ENCODE measurements at regions not wholly inside any gene's neighbourhood (a gene's known extent, or its start where the extent isn't known, plus 50 kb on each side); places are given as distances from the start of the nearest gene placed in this dataset.

- H3K79me2 ChIP-seq (ENCODE audit: insufficient read depth, low read length), result no peaks in the 10 kb centered on the region
- no peak overlapping the region for H3K9ac ChIP-seq (ENCODE audit: extremely low read depth, insufficient read length, low read length)
- Mint-ChIP-seq H3K4me3 (no peak overlapping the region), H3K9me3 (peaks cover 27 to 48% of the 10 kb centered on the region in 2 experiments), H3K4me1 (peaks cover 3% of the 10 kb centered on the region in 2 experiments), H3K27me3 (ENCODE audit: low read depth) (no peaks in the 10 kb centered on the region), H3K36me3 (ENCODE audit: insufficient read depth in 1 of 3, low read depth in 3 of 3) (peaks cover 20 to 35% (median 31%) of the 10 kb centered on the region in 3 experiments), H3K27ac (no peak overlapping the region)
- H3T11ph ChIP-seq (ENCODE audit: low read length), result no peak overlapping the region
- no peak overlapping the region for H2BK15ac ChIP-seq (ENCODE audit: low read depth, low read length)
- no peak for DNase-seq
- no peak overlapping the region for H3K27ac ChIP-seq (ENCODE audit: insufficient read length, low read depth, low read length)
- H3K27me3 ChIP-seq (ENCODE audit: insufficient read depth, low read length), result no peaks in the 10 kb centered on the region
- H3K4ac ChIP-seq (ENCODE audit: low read depth, low read length), result no peak overlapping the region
- H2BK120ac ChIP-seq (ENCODE audit: low read depth, low read length, poor library complexity, severe bottlenecking), result no peak overlapping the region
- TF ChIP-seq, protein P1, sequence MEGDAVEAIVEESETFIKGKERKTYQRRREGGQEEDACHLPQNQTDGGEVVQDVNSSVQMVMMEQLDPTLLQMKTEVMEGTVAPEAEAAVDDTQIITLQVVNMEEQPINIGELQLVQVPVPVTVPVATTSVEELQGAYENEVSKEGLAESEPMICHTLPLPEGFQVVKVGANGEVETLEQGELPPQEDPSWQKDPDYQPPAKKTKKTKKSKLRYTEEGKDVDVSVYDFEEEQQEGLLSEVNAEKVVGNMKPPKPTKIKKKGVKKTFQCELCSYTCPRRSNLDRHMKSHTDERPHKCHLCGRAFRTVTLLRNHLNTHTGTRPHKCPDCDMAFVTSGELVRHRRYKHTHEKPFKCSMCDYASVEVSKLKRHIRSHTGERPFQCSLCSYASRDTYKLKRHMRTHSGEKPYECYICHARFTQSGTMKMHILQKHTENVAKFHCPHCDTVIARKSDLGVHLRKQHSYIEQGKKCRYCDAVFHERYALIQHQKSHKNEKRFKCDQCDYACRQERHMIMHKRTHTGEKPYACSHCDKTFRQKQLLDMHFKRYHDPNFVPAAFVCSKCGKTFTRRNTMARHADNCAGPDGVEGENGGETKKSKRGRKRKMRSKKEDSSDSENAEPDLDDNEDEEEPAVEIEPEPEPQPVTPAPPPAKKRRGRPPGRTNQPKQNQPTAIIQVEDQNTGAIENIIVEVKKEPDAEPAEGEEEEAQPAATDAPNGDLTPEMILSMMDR (conservative IDR thresholded peaks at IDR 0.05), result no peak
- H3K23me2 ChIP-seq (ENCODE audit: insufficient read length, low read depth, low read length, poor library complexity, severe bottlenecking), result no peaks in the 10 kb centered on the region
- no peak overlapping the region for H2AFZ ChIP-seq (ENCODE audit: low read length)
- H2BK12ac ChIP-seq (ENCODE audit: insufficient read length, low read depth, low read length), result no peak overlapping the region
- no peak overlapping the region for H3K56ac ChIP-seq (ENCODE audit: insufficient read length, low read depth, low read length)
- H4K8ac ChIP-seq (replicated peaks; ENCODE audit: insufficient read length, low read depth, low read length), result no peak overlapping the region
- no peaks in the 10 kb centered on the region for H3K9me3 ChIP-seq (ENCODE audit: control insufficient read depth, low read depth, low read length)
- H3K79me1 ChIP-seq (ENCODE audit: insufficient read depth, low read depth, low read length, poor library complexity, severe bottlenecking), result no peaks in the 10 kb centered on the region
- no peak overlapping the region for H4K5ac ChIP-seq (ENCODE audit: insufficient read length, low read depth, low read length)
- no peak overlapping the region for H2AK5ac ChIP-seq (ENCODE audit: insufficient read length, low read length)
- H3K18ac ChIP-seq (ENCODE audit: insufficient read length, low read depth, low read length), result no peak overlapping the region
- no peak overlapping the region for H3K23ac ChIP-seq (ENCODE audit: insufficient read length, low read depth, low read length)
- no peaks in the 10 kb centered on the region for H3K4me1 ChIP-seq (ENCODE audit: insufficient read depth, low read length)
- H2BK5ac ChIP-seq (ENCODE audit: insufficient read length, low read length), result no peak overlapping the region
- H2BK20ac ChIP-seq (ENCODE audit: low read depth, low read length, poor library complexity, severe bottlenecking), result no peak overlapping the region
- H4K91ac ChIP-seq (ENCODE audit: insufficient read length, low read depth, low read length), result no peak overlapping the region
- no peak overlapping the region for H3K4me2 ChIP-seq (ENCODE audit: insufficient read depth, insufficient read length, low read length)
- H3K14ac ChIP-seq (ENCODE audit: insufficient read depth, low read length), result no peak overlapping the region
- no peaks in the 10 kb centered on the region for H4K20me1 ChIP-seq (ENCODE audit: control insufficient read depth, insufficient read depth, insufficient read length)
Measured at GRCh38 chr6:79135973-79136470, 58.0 kb upstream of the PHIP start.
